HG02884 (cell line): ENCODE measurements at regions not wholly inside any gene's neighbourhood (a gene's known extent, or its start where the extent isn't known, plus 50 kb on each side); places are given as distances from the start of the nearest gene placed in this dataset.
A peak's percentile ranks its signal among the peaks of the same experiment; 100 is the strongest.

Source experiments
- ATAC-seq: cut with Tn5 transposase; IDR thresholded peaks from one replicate; pipeline ENCODE4 v1.9.1; 2021; ENCODE audit warnings: mild to moderate bottlenecking, moderate library complexity; ENCODE audit not compliant: unreplicated experiment

GRCh38 chr3:72496051-72496670, 352.1 kb downstream of the SHQ1 start:
- no peak for ATAC-seq

- no peak for ATAC-seq
These were observed 353.6 kb downstream of the SHQ1 start for GRCh38 chr3:72494626-72495025.

GRCh38 chr3:72494130-72494529, 354.1 kb downstream of the SHQ1 start:
- ATAC-seq, result no peak

- no peak for ATAC-seq
These were observed 356.0 kb downstream of the SHQ1 start for GRCh38 chr3:72492240-72492639.

- ATAC-seq, result no peak
These were observed 357.4 kb downstream of the SHQ1 start for GRCh38 chr3:72490688-72491435.

- ATAC-seq, result no peak
These were observed 358.3 kb downstream of the SHQ1 start for GRCh38 chr3:72489901-72490300.

DNA sequence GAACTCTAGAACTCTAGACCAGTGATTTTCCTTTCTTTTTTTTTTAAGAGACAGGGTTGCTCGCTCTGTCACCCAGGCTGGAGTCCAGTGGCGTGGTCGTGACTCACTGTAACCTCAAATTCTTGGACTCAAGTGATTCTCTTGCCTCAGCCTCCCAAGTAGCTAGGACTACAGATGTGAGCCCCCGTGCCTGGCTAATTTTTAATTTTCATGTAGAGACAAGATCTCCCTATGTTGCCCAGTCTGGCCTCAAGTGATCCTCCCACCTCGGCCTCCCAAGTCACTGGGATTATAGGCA, 359.6 kb downstream of the SHQ1 start:
- ATAC-seq, result no peak

DNA sequence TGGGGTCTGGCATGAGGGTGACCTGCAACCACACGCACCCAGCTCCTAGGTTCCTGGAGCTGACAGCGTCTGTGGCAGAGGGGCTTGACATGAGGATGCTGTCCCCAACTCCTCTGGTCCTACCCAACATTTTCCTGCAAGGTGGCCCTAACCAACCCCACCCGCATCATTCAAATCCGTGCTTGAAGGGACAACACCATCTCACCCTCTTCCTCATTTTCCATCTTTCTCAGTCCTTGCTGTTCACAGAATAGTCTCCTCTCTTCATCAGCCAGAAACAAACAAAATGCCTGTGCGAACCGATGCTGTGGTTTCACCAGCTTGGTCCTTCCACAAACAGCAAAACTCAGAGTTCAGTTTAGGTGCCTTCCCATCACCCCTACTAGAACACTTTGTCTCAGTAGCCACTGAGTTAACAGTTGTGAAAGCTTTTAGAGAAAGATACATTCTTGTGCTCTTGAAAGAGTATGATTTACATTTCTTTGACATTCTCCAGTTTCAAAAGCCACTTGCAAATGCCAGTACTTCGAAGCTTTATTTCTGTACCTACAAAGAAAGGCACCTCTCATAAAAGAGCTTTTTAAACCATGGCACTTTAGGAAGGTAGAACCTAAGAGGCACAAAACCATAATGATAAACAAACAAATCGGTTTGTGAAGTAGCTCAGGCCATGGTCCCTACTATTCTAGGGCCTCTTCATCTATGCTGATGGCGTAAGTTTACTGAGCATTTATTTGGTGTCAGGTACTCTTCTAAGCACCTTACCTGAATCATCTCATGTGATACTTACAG, 360.1 kb downstream of the SHQ1 start:
- ATAC-seq, result no peak

- no peak for ATAC-seq
These were observed 361.0 kb downstream of the SHQ1 start for GRCh38 chr3:72487078-72487765.

DNA sequence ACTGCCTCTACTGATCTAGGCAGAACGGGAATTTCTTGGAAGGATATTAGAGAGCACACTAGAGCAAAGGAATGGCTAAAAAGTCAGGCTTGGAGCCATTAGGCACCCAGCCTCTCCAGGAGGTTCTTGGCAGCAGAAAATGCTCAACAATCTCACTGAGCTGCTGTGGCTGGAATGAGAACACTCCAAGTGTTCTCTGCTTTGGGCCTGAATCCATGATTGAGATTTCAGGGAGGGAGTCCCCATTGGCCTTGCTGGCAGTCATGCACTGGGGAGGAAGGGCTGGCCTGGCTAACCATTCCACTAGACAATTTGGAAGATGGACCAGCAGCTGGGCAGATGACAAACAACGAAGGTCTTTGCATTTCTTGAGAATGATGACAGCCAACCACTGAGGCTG, 362.6 kb downstream of the SHQ1 start:
- no peak for ATAC-seq

GRCh38 chr3:72483554-72484104, 364.6 kb downstream of the SHQ1 start:
- ATAC-seq, result no peak

DNA sequence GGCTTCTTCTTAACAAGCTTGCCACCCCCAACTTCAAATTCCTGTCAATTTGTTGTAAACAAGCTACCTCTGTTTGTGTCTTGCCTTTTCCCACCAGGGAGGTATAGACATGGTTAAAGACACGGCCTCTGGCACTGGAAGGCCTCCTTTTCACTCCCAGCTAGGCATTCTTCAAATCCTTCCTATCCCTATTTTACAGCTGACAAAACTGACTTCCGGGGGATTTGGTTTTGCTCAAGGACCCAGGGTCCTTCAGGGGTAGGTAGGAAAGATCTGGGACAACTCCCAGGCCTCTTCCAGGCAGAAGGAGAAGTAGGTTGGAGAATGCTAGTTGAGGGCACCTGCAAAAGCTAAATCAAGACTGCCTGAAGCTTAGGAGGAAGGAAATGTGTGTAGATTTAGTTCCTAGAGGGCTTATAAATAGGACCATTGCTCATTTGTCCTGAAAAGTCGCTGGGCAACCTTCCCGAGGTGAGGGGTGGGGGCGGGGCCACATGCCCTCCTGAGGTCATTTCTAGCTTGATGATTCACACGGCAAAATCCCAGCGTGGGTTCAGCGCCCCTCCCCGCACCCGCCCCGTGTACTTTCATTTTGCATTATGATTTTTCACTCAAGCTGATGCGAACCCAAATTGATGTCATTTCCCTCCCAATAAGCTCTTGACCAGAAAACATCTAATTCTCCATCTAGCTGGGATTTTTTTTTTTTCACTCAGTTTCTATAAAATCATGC, 365.5 kb downstream of the SHQ1 start:
- peak; percentile 56 for ATAC-seq

GRCh38 chr3:72481542-72481941, 366.7 kb downstream of the SHQ1 start:
- no peak for ATAC-seq

- no peak for ATAC-seq
These were observed 367.9 kb downstream of the SHQ1 start for GRCh38 chr3:72480366-72480765.

- no peak for ATAC-seq
These were observed 368.5 kb downstream of the SHQ1 start for GRCh38 chr3:72479651-72480215.

DNA sequence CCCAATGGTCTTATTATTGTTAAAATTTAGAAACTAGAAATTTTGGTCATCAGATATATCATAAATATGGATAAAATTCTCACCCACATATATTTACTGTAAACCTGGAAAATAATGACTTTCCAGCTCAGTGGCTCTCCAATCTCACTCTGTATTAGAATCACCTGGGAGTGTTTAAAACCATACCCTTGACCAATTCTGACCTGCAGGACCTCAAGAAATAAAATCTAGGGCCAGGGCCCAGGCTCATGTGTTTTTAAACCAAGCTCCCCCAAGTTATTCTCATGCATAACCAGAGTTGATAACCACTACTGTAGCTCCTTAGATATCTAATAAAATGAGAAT, 372.1 kb downstream of the SHQ1 start:
- no peak for ATAC-seq

DNA sequence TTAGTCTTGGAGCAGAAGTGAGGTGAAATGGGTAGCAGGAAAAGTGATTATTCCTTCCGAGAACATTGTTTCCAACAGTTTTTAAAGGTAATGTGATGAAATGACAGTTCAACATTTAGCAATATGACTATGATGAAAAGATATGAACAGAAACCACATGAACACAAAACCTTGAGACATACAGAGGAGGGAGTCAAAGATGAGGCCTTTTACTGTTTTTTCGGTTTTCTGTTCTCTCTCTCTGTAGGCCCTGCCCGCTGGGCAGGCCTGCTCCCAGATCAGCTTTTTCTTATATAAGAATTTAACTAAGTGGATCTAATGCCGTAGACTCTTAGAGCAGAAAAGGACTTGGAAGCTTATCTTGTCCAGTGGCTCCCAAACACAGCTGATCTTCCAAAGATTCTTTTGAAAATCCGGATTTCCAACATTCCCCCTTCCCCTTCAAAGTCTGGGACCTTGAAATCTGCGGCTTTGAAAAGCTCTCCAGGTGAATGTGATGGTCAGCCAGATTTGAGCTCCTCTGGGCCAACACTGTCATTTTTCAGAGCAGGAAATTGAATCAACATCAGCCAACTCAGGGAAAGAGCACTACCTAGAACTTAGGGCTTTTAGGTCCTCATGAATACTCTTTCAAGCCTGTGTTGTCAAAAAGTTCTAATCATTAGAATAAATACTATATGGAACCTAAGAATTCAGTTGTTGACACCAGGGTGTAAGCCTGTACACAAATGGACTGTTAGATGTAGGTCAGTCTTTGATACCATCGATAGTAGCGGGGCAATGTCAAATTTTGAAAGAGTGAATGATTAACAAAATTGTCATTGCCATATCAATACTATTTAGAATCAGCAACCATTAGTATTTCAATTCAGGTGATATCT, 372.7 kb downstream of the SHQ1 start:
- ATAC-seq, result no peak

- ATAC-seq, result no peak
These were observed 373.5 kb downstream of the SHQ1 start for GRCh38 chr3:72474775-72475174.

- peak; percentile 91 for ATAC-seq
These were observed 375.1 kb downstream of the SHQ1 start for GRCh38 chr3:72473156-72473555.
